T-helper 2 cell treated with Interferon-gamma antibody and Interleukin-4, amounts not matched to agents 100 ng/mL and 5 ng/mL, for 36 hours (primary cell): ENCODE measurements at regions not wholly inside any gene's neighbourhood (a gene's known extent, or its start where the extent isn't known, plus 50 kb on each side); places are given as distances from the start of the nearest gene placed in this dataset.

Source experiments
- intact Hi-C: fragments of 100-400 bp; cut with micrococcal nuclease; formaldehyde crosslinking; loops from one replicate; pipeline ENCODE4 v1.15.1; 2023

- intact Hi-C loops = no loop called here
These were observed 288.9 kb upstream of the IRAK1BP1 start for GRCh38 chr6:78578430-78578829.

- intact Hi-C loops = no loop called here
These were observed 286.4 kb upstream of the IRAK1BP1 start for GRCh38 chr6:78580923-78581322.

- intact Hi-C loops = no loop called here
These were observed 284.3 kb upstream of the IRAK1BP1 start for GRCh38 chr6:78583079-78583478.

GRCh38 chr6:78589436-78589835, 277.9 kb upstream of the IRAK1BP1 start:
- intact Hi-C loops = no loop called here

GRCh38 chr6:78593898-78594667, 273.3 kb upstream of the IRAK1BP1 start:
- intact Hi-C loops = no loop called here

GRCh38 chr6:78594668-78595066, 272.7 kb upstream of the IRAK1BP1 start:
- intact Hi-C loops = no loop called here

GRCh38 chr6:78597966-78598365, 269.4 kb upstream of the IRAK1BP1 start:
- intact Hi-C loops = no loop called here

- intact Hi-C loops = no loop called here
These were observed 268.4 kb upstream of the IRAK1BP1 start for GRCh38 chr6:78598966-78599365.

- intact Hi-C loops = no loop called here
These were observed 267.8 kb upstream of the IRAK1BP1 start for GRCh38 chr6:78599526-78599925.

- intact Hi-C loops = no loop called here
These were observed 261.4 kb upstream of the IRAK1BP1 start for GRCh38 chr6:78605909-78606446.

- intact Hi-C loops = no loop called here
These were observed 260.2 kb upstream of the IRAK1BP1 start for GRCh38 chr6:78607189-78607588.

GRCh38 chr6:78611102-78611620, 256.2 kb upstream of the IRAK1BP1 start:
- intact Hi-C loops = no loop called here

- intact Hi-C loops = no loop called here
These were observed 255.4 kb upstream of the IRAK1BP1 start for GRCh38 chr6:78611886-78612480.

- intact Hi-C loops = no loop called here
These were observed 252.4 kb upstream of the IRAK1BP1 start for GRCh38 chr6:78614961-78615360.

GRCh38 chr6:78615430-78615904, 251.9 kb upstream of the IRAK1BP1 start:
- intact Hi-C loops = no loop called here

- intact Hi-C loops = no loop called here
These were observed 248.4 kb upstream of the IRAK1BP1 start for GRCh38 chr6:78618970-78619369.

- intact Hi-C loops = no loop called here
These were observed 243.8 kb upstream of the IRAK1BP1 start for GRCh38 chr6:78623554-78623953.

GRCh38 chr6:78629154-78629721, 238.1 kb upstream of the IRAK1BP1 start:
- intact Hi-C loops = no loop called here

- intact Hi-C loops = no loop called here
These were observed 237.5 kb upstream of the IRAK1BP1 start for GRCh38 chr6:78629836-78630235.

GRCh38 chr6:78631976-78632375, 235.4 kb upstream of the IRAK1BP1 start:
- intact Hi-C loops = no loop called here

- intact Hi-C loops = no loop called here
These were observed 227.9 kb upstream of the IRAK1BP1 start for GRCh38 chr6:78639111-78640110.
